ENCODE measurements at regions not wholly inside any gene's neighbourhood (a gene's known extent, or its start where the extent isn't known, plus 50 kb on each side); places are given as distances from the start of the nearest gene placed in this dataset.

- no peak for TF ChIP-seq CTCF (IDR thresholded peaks at IDR 0.05; ENCODE audit: insufficient read depth, low read length)
- DNase-seq (ENCODE audit: low read depth) = no peak
- no peak overlapping the region for H3K4me3 ChIP-seq (ENCODE audit: low read depth, low read length)
Measured at GRCh38 chr2:195458936-195459335, 198.1 kb upstream of the SLC39A10 start.

DNA sequence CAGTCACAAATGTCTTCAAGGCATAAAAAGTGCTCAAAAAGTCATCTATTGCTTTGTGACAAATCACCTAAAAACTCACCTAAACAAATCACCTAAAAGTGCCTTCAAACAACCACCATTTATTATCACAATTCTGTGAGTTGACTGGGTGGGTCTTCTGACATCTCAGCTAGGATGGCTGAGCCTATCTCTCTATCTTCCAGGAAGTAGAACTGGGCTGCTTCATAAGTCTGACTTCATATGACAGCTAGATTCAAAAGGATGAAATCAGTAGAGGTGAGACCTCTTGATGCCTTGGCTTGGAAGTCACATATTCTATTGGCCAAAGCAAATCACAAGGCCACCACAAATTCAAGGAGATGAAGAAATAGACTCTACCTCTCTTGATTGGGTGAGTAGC is 199.2 kb upstream of the SLC39A10 start:
- H3K4me3 ChIP-seq (ENCODE audit: low read depth, low read length) = no peak overlapping the region
- DNase-seq (ENCODE audit: low read depth) = no peak

DNA sequence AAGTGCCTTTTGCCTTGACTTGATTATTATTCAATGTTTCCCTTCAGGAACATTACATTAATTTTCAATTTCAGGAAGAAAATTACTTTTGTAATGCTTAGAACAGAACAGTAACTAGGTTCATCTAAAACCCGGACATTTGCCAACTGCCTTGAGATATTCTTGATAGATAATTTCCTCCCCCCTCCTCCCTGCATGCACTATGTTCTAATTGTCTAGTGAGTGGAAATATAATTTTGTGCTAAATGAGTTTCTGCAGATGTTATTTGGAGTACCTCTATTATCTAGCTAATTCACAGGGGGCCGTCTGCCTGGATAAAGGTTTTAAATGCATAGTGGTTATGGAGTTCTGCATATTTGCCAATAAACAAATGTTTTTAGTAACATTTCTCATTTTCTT is 200.3 kb upstream of the SLC39A10 start:
- TF ChIP-seq CTCF (IDR thresholded peaks at IDR 0.05; ENCODE audit: insufficient read depth, low read length) = no peak
- DNase-seq (ENCODE audit: low read depth) = no peak

More for the DNA sequence above, 199.2 kb upstream of the SLC39A10 start:
- no peak for TF ChIP-seq CTCF (IDR thresholded peaks at IDR 0.05; ENCODE audit: insufficient read depth, low read length)

GRCh38 chr2:195451160-195451559 is 205.9 kb upstream of the SLC39A10 start:
- no peak for DNase-seq (ENCODE audit: low read depth)
- H3K4me3 ChIP-seq (ENCODE audit: low read depth, low read length) = no peak overlapping the region
- no peak for TF ChIP-seq CTCF (IDR thresholded peaks at IDR 0.05; ENCODE audit: insufficient read depth, low read length)

More for the DNA sequence above, 200.3 kb upstream of the SLC39A10 start:
- no peak overlapping the region for H3K4me3 ChIP-seq (ENCODE audit: low read depth, low read length)

DNA sequence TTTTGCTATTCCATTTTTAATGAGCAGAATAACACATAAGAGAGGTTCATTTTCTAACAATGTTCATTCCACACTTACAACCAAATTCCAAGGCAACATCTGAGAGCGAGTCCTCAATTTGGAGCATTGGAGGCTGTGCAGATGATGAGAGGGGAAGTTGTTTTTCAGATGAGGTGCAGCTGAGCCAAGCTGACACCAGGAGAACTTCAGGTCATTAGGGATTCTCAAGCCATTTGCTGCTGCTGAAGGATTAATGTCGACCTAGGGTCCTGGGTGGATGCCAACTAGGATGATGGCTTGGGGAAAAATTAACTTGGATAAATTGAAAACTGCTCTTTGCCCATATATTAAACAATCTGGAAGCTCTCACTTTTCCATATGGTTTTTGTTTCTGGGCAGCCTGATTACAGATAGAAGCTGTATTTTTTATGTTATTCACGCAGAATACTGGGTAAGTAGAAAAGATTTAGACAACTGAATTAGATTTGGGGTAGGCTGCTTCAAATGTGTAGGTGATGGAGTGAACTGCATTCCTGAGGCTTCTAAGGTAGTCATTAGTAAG is 206.4 kb upstream of the SLC39A10 start:
- H3K4me3 ChIP-seq (ENCODE audit: low read depth, low read length) = no peak overlapping the region
- TF ChIP-seq CTCF (IDR thresholded peaks at IDR 0.05; ENCODE audit: insufficient read depth, low read length) = no peak
- no peak for DNase-seq (ENCODE audit: low read depth)

DNA sequence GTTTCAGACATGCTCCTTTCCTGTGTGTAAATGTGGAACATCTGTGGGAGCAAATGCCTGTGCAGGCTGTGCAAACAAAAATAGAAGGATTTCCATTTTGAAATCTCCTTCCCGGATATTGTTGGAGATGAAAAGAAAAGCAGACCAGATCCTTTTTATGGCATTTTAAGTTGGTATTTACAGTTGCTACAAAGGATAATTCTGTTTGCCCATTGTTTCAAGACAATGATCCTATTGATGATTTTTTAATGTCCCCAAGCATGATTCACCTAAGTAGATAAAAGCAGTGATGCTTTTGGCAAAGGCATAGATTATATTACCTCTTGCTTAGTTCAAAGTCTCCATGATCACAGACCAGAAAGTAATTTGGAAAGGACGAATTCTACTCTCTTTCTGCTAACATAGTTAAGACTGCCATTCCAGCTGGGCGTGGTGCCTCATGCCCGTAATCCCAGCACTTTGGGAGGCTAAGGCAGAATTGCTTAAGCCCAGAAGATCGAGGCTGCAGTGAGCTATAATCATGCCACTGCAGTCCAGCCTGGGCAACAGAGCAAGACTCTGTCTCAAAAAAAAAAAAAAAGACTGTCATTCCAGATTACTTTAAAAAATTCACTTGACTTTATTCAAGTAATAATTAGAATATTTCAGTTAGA is 209.6 kb upstream of the SLC39A10 start:
- TF ChIP-seq CTCF (IDR thresholded peaks at IDR 0.05; ENCODE audit: insufficient read depth, low read length) = no peak
- H3K4me3 ChIP-seq (ENCODE audit: low read depth, low read length) = no peak overlapping the region
- no peak for DNase-seq (ENCODE audit: low read depth)

- TF ChIP-seq CTCF (IDR thresholded peaks at IDR 0.05; ENCODE audit: insufficient read depth, low read length) = no peak
- no peak overlapping the region for H3K4me3 ChIP-seq (ENCODE audit: low read depth, low read length)
- no peak for DNase-seq (ENCODE audit: low read depth)
Measured at GRCh38 chr2:195445639-195446038, 211.4 kb upstream of the SLC39A10 start.

All from fibroblast of the aortic adventitia (primary cell).